Putamen (tissue), 1 donor: ENCODE measurements at regions not wholly inside any gene's neighbourhood (a gene's known extent, or its start where the extent isn't known, plus 50 kb on each side); places are given as distances from the start of the nearest gene placed in this dataset.
"Not testable (repeated sequence)": the region's sequence is repeated elsewhere in the genome, so short reads cannot be mapped to it uniquely, and the experiment has no call there.

ENCODE experiments used
- DNase-seq: peaks from one replicate; pipeline ENCODE4 v3.0.0-alpha.2; 2016; ENCODE audit warnings: low spot score

GRCh38 chr1:157460381-157460780, 91.9 kb downstream of the FCRL5 start:
- no peak for DNase-seq

- DNase-seq, result no peak
Observed at GRCh38 chr1:157457279-157457678, 95.0 kb downstream of the FCRL5 start.

- no peak for DNase-seq
Observed at GRCh38 chr1:157455318-157455717, 97.0 kb downstream of the FCRL5 start.

DNA sequence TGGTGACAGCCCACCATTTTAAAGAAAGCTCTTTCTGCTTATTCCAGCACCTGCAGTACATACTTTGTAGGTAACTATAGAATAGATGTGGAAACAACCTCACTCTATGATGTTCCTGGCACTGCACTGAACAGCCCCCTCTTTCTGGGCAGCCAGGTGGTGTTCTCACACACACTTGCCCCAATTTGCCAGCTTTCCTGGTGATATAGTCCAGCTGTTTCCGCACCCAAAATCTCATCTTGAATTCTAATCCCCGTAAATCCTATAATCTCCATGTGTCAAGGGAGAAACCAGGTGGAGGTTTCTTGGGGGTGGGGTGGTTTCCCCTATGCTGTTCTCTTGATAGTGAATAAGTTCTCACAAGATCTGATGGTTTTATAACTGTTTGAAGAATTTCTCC, 102.2 kb downstream of the FCRL5 start:
- no peak for DNase-seq

DNA sequence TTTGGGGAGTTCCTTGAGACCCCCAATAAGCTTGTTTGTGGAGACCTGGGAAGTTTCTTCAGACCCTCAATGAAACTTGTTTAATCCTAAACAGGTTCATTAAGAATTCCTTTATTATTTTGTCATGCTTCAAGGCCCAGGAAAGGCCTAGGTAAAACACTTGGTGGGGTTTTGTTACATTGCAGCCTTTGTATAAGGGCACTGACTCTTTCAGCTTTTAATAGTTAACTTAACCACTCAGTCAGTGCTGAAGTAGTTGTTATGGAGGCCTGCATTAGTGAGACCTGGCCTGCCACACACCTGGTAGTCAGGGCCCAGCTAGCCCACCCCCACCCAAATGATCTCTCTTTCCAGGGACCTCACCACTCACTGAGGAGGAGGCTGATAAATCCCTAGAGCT, 103.7 kb downstream of the FCRL5 start:
- DNase-seq, result no peak

DNA sequence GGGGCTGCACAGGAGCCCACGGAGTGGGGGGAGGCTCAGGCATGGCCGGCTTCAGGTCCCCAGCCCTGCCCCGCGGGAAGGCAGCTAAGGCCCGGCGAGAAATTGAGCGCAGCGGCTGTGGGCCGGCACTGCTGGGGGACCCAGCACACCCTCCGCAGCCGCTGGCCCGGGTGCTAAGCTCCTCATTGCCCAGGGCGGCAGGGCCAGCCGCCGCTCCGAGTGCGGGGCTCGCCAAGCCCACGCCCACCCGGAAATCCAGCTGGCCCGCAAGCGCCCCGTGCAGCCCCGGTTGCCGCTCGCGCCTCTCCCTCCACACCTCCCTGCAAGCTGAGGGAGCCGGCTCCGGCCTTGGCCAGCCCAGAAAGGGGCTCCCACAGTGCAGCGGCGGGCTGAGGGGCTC, 106.0 kb downstream of the FCRL5 start:
- DNase-seq, result not testable (repeated sequence)

DNA sequence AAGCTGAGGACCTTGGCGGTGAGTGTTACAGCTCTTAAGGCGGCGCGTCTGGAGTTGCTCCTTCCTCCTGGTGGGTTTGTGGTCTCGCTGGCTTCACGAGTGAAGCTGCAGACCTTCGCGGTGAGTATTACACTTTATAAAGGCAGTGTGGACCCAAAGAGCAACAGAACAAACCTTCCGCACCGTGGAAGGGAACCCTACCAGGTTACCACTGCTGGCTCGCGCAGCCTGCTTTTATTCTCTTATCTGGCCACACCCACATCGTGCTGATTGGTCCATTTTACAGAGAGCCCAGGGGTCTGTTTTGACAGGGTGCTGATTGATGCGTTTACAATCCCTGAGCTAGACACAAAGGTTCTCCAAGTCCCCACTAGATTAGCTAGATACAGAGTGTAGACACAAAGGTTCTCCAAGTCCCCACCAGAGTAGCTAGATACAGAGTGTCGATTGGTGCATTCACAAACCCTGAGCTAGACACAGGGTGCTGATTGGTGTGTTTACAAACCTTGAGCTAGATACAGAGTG, 106.6 kb downstream of the FCRL5 start:
- DNase-seq, result not testable (repeated sequence)

DNA sequence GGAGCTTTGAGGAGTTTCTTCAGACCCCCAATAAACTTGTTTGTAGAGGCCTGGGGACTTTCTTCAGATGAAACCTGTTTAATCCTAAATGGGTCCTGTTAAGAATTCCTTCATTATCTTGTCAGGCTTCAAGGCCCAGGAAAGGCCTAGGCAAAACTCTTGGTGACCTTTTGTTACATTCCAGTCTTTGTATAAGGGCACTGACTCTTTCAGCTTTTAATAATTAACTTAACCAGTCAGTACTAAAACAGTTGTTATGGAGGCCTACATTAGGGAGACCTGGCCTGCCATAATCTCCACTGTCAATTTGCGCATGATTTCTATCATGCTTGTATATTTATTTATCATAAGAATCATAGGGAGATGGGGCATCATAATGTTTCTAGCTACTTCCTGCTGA, 110.2 kb downstream of the FCRL5 start:
- no peak for DNase-seq

- DNase-seq, result no peak
Observed at GRCh38 chr1:157439302-157439954, 112.9 kb downstream of the FCRL5 start.

DNA sequence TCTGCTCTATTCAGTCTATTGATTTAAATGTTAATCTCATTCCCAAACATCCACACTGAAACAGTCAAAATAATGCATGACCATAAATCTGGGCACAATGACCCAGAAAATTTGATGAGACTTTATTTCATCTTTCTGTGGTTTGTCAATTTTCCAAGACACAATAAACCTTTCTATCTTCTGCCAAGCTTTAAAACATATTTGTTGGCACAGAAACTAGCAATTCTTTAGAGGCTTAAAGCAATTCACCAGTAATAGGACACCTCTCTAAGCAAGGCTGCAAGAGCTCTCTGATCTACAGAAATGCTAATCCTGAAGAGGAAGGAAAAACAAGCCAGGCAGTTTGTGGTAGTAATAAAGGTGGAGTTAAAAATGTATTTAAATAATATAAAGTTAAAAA, 113.7 kb downstream of the FCRL5 start:
- no peak for DNase-seq

GRCh38 chr1:157438146-157438545, 114.2 kb downstream of the FCRL5 start:
- no peak for DNase-seq

DNA sequence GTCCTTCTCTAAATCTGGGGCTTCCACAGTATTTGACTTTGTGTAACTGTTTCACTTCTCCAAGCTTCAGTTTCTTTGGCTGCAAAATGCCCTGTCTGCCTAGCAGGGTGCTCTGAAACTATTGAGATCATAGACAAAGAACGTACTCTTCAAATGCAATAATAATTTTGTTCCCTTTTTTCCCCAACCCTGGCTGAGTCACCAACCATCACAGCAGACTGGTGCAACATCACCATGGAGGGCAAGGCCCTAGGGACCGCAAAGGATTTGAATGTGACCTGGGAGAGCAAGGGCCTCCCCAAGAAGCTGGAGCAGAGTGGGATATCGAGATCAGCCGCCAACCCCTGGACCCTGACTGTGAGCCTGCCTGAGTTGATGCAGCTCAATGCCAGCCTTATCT, 115.0 kb downstream of the FCRL5 start:
- DNase-seq, result no peak

DNA sequence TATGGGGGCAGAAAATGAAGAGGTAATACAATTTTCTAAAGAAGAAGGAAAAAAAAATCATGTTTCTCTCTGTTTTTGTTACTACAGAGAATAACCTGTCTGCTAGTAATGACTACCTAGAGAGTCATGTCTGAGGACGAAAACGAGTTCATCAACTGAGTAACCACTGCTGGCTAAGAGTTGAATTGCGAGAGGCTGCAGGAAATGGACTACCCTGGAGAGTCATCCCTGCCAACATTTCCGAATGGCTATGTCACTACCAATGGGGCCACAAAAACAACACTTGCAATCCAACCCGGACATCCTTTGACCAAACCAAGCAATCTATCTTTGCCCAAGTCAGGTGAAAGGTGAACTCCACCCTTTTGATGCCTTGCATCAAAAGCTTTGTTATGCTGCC, 120.6 kb downstream of the FCRL5 start:
- no peak for DNase-seq

DNA sequence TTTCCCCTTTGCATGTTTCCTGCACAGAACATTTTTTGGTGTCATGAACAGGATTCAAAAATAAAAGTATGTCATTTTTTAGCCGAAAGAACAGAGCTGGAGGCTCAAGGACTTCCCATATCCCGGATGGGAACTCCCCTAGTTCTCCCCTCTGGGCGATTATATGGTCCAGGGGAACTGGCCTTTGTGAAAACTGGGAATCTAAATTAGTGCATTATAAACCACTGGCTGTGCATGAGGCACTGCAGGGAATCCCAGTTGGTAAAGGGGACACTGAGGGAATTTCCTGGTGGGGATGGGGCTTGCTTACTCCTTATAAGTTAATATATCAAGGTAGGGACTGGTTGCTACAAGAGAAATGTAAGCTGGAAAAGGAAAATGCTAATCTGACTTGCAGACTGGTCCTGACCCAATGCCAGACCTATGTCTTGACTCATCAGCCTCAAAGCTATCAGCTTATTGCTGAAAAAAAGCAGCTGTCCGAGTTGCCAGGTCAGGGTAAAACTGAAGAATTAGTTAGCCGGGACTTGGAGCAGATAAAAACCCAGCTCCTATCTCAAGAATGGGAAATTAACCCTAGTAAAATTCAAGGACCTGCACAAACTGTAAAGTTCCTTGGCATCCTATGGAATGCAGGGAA, 122.6 kb downstream of the FCRL5 start:
- DNase-seq, result no peak

DNA sequence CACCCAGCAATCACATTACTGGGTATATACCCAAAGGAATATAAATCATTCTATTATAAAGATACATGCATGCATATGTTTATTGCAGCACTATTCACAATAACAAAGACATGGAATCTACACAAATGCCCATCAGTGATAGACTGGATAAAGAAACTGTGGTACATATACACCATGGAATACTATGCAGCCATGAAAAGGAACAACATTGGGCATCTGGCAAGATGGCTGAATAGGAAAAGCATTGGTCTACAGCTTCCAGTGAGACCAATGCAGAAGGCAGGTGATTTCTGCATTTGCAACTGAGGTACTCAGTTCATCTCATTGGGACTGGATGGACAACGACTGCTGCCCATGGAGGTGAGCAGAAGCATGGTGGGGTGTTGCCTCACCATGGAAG, 128.6 kb downstream of the FCRL5 start:
- DNase-seq, result not testable (repeated sequence)

GRCh38 chr1:157419845-157420542, 132.3 kb downstream of the FCRL5 start:
- no peak for DNase-seq

DNA sequence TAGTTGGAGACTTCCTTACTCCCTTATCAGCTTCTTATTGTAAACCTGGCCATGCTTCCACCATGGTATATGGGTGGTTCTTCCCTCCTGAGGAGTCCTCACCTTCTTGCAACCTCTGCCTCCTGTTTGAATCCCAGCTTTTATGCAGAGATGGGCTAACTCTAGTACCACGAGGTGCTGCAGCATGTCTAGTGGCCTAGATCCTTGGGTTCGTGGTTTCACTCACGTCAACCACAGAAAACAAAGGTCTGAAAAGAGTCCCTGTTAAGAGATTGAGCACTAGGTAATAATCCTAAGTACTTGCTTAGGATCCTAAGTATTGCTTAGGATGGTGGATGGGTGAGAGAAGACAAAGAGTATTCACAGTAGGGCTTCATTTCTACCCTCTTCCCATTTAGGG, 133.7 kb downstream of the FCRL5 start:
- no peak for DNase-seq

- DNase-seq, result no peak
Observed at GRCh38 chr1:157418231-157418630, 134.1 kb downstream of the FCRL5 start.

- DNase-seq, result no peak
Observed at GRCh38 chr1:157415661-157416060, 136.7 kb downstream of the FCRL5 start.

- DNase-seq, result no peak
Observed at GRCh38 chr1:157412308-157412707, 140.0 kb downstream of the FCRL5 start.

DNA sequence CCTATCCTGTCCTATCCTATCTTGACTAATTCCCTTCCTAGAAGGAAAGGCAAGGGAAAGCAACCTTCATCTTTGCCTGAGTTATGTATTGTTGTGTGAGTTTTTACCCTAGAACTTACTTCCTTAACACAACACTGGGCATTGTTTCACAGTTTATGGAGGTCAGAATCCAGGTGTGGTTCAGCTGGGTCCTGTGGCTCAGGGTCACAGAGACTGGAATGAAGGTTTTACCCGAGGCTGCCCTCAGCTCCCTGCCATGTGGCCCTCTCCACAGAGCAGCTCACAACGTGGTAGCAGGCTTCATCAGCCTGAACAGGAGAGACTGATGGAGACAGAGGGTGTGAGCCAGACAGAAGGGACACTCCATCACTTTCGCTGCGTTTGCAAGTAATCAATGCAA, 140.5 kb downstream of the FCRL5 start:
- no peak for DNase-seq

DNA sequence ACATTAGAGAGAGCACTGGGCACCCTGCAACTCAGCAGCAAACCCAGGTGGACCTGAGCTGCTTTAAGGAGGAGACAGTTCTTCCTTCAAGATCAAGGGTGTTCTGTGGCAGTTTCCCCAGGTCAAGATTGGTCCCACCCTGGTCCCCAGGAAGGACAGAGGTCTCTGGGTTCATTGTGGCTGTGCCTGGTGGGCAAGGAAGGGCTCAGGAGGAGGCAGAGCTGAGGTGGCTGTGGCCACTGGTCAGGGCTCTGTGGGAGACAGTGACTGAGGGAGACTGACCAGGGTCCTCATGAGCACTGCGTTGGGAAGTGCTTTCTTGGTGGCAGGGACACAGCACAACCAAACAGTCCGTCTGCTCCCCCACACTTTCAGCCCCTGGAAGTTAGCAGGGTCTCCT, 141.3 kb downstream of the FCRL5 start:
- no peak for DNase-seq

- DNase-seq, result no peak
Observed at GRCh38 chr1:157410457-157410856, 141.9 kb downstream of the FCRL5 start.
